HepG2 (cell line): ENCODE measurements at regions not wholly inside any gene's neighbourhood (a gene's known extent, or its start where the extent isn't known, plus 50 kb on each side); places are given as distances from the start of the nearest gene placed in this dataset.

Source experiments
- ARID5B ChIP-seq: IDR thresholded peaks from 2 replicates; pipeline ENCODE4 v1.4.0; 2020; ENCODE audit warnings: mild to moderate bottlenecking, missing genetic modification reagents
- BRF2 ChIP-seq: sonication (generic); formaldehyde crosslinking; IDR thresholded peaks from 2 replicates; pipeline ENCODE4 v1.8.1; 2022; ENCODE audit warnings: mild to moderate bottlenecking, missing genetic modification reagents
- DNMT1 ChIP-seq: sonication (generic); formaldehyde crosslinking; IDR thresholded peaks from 2 replicates; pipeline ENCODE4 v1.5.1; 2020; ENCODE audit warnings: mild to moderate bottlenecking, missing genetic modification reagents
- FOXC1 ChIP-seq: sonication (generic); formaldehyde crosslinking; IDR thresholded peaks from 2 replicates; pipeline ENCODE4 v1.8.0; 2022; ENCODE audit warnings: mild to moderate bottlenecking, missing genetic modification reagents, borderline replicate concordance
- FOXK1 ChIP-seq: sonication (generic); formaldehyde crosslinking; IDR thresholded peaks from 2 replicates; pipeline ENCODE4 v1.4.0; 2020; ENCODE audit warnings: low read depth, missing genetic modification reagents, borderline replicate concordance
- KDM1A ChIP-seq: IDR thresholded peaks from 2 replicates; pipeline ENCODE4 v1.6.1; 2016; ENCODE audit warnings: missing compliant biosample characterization
- MIER3 ChIP-seq: IDR thresholded peaks from 2 replicates; pipeline ENCODE4 v1.6.1; 2016; ENCODE audit warnings: missing compliant biosample characterization, borderline replicate concordance
- NKX3-1 ChIP-seq: sonication (generic); formaldehyde crosslinking; IDR thresholded peaks from 2 replicates; pipeline ENCODE4 v1.5.0; 2020; ENCODE audit warnings: missing genetic modification reagents
- NR2F6 ChIP-seq, 2 experiments: IDR thresholded peaks; 2 replicates each; pipeline ENCODE4 v1.6.1; 2016; ENCODE audit warnings: antibody characterized with exemption in 1 of 2, mild to moderate bottlenecking in 1 of 2
- PPARG ChIP-seq: conservative IDR thresholded peaks from 2 replicates; pipeline ENCODE4 v1.6.1; 2016; ENCODE audit warnings: missing biosample characterization, missing genetic modification reagents
- SOX5 ChIP-seq: IDR thresholded peaks from 2 replicates; pipeline ENCODE4 v1.6.1; 2016; ENCODE audit warnings: borderline replicate concordance
- SOX6 ChIP-seq, 2 experiments: fragments of 450-650 bp in 1 of 2; sonication (generic) in 1 of 2; formaldehyde crosslinking in 1 of 2; IDR thresholded peaks; 2 replicates each; pipeline versions ENCODE4 v1.4.0 to v1.6.1; 2017 to 2020; ENCODE audit warnings: antibody characterized with exemption in 1 of 2, mild to moderate bottlenecking in 1 of 2, missing genetic modification reagents in 1 of 2
- SP1 ChIP-seq, 2 experiments: fragments of 450-650 bp in 1 of 2; sonication (generic) in 1 of 2; formaldehyde crosslinking in 1 of 2; IDR thresholded peaks; 2 replicates each; pipeline versions ENCODE4 v1.4.0 to v1.6.1; 2016 to 2020; ENCODE audit warnings: missing genetic modification reagents in 1 of 2
- STAG1 ChIP-seq: sonication (generic); formaldehyde crosslinking; IDR thresholded peaks from 2 replicates; pipeline ENCODE4 v1.4.0; 2020; ENCODE audit warnings: missing genetic modification reagents
- SYNCRIP ChIP-seq: fragments of 200-400 bp; formaldehyde crosslinking; IDR thresholded peaks from 2 replicates; pipeline ENCODE4 v1.6.1; 2018; ENCODE audit warnings: mild to moderate bottlenecking, low read depth, low read length; ENCODE audit not compliant: insufficient read depth
- TP53 ChIP-seq: sonication (generic); formaldehyde crosslinking; conservative IDR thresholded peaks from 2 replicates; pipeline ENCODE4 v1.4.0; 2020; ENCODE audit warnings: missing genetic modification reagents
- TRIM24 ChIP-seq: sonication (generic); formaldehyde crosslinking; IDR thresholded peaks from 2 replicates; pipeline ENCODE4 v1.8.0; 2022; ENCODE audit warnings: mild to moderate bottlenecking, missing genetic modification reagents
- YEATS4 ChIP-seq: sonication (generic); formaldehyde crosslinking; IDR thresholded peaks from 2 replicates; pipeline ENCODE4 v1.4.0; 2020; ENCODE audit warnings: missing genetic modification reagents, borderline replicate concordance
- ZBTB49 ChIP-seq: sonication (generic); formaldehyde crosslinking; IDR thresholded peaks from 2 replicates; pipeline ENCODE4 v1.4.0; 2020; ENCODE audit warnings: missing genetic modification reagents, borderline replicate concordance
- ZHX1 ChIP-seq: sonication (generic); formaldehyde crosslinking; IDR thresholded peaks from 2 replicates; pipeline ENCODE4 v1.8.1; 2022; ENCODE audit warnings: low read depth, mild to moderate bottlenecking, missing genetic modification reagents
- ZNF274 ChIP-seq: sonication (generic); formaldehyde crosslinking; IDR thresholded peaks from 2 replicates; pipeline ENCODE4 v1.5.1; 2020; ENCODE audit warnings: mild to moderate bottlenecking, missing genetic modification reagents

- TF ChIP-seq SP1 (IDR thresholded peaks at IDR 0.05): no peak
- TF ChIP-seq SP1 (CRISPR knock-in tag; IDR thresholded peaks at IDR 0.05): 0 out of 2 replicates have a peak, but pooled peaks have one; percentile 34
- peak; percentile 70; the same call in 1 of the 2 replicates for TF ChIP-seq PPARG (CRISPR knock-in tag)
- TF ChIP-seq DNMT1 (CRISPR knock-in tag): no peak
- TF ChIP-seq KDM1A (CRISPR knock-in tag): peak; percentile 80; the same call in 1 of the 2 replicates
- peak; percentile 61; the same call in 1 of the 2 replicates for TF ChIP-seq TP53 (CRISPR knock-in tag)
- peak; percentile 98 for TF ChIP-seq ARID5B
- TF ChIP-seq SOX6 (IDR thresholded peaks at IDR 0.05): no peak
- TF ChIP-seq SOX6 (CRISPR knock-in tag; IDR thresholded peaks at IDR 0.05): peak; percentile 94
- peak; percentile 97; the same call in 1 of the 2 replicates for TF ChIP-seq MIER3
- TF ChIP-seq SYNCRIP: no peak
- TF ChIP-seq FOXK1 (CRISPR knock-in tag): peak; percentile 74; the same call in 1 of the 2 replicates
- peak; percentile 88 for TF ChIP-seq SOX5 (CRISPR knock-in tag)
- peak; percentile 91 for TF ChIP-seq NR2F6 (IDR thresholded peaks at IDR 0.05)
- peak; percentile 95 for TF ChIP-seq NR2F6 (CRISPR knock-in tag; IDR thresholded peaks at IDR 0.05)
- TF ChIP-seq FOXC1: no peak
- 0 out of 2 replicates have a peak, but pooled peaks have one; percentile 13 for TF ChIP-seq STAG1 (CRISPR knock-in tag)
- 0 out of 2 replicates have a peak, but pooled peaks have one; percentile 27 for TF ChIP-seq ZHX1
- TF ChIP-seq NKX3-1 (CRISPR knock-in tag): 0 out of 2 replicates have a peak, but pooled peaks have one; percentile 10
- TF ChIP-seq ZBTB49 (CRISPR knock-in tag): 0 out of 2 replicates have a peak, but pooled peaks have one; percentile 48
- peak; percentile 58; the same call in 1 of the 2 replicates for TF ChIP-seq TRIM24 (CRISPR knock-in tag)
- no peak for TF ChIP-seq ZNF274 (CRISPR knock-in tag)
- TF ChIP-seq BRF2: 0 out of 2 replicates have a peak, but pooled peaks have one; percentile 8
- peak; percentile 67; the same call in 1 of the 2 replicates for TF ChIP-seq YEATS4
Measured at GRCh38 chr6:137734875-137735182, 132.2 kb upstream of the TNFAIP3 start (continued).
